PFSK-1 (cell line): ENCODE measurements at regions not wholly inside any gene's neighbourhood (a gene's known extent, or its start where the extent isn't known, plus 50 kb on each side); places are given as distances from the start of the nearest gene placed in this dataset.

Experiments
- FOXP2 ChIP-seq: optimal IDR thresholded peaks from 2 replicates; pipeline ENCODE3; 2011; ENCODE audit warnings: borderline replicate concordance, control low read depth, inconsistent platforms; ENCODE audit not compliant: insufficient read depth; ENCODE audit errors: extremely low read length, extremely low read depth
- POLR2AphosphoS5 ChIP-seq: IDR thresholded peaks from 2 replicates; pipeline ENCODE4 v1.6.1; 2012; ENCODE audit warnings: low read depth, mild to moderate bottlenecking, control low read depth, low read length, moderate library complexity
- SIN3A ChIP-seq: IDR thresholded peaks from 2 replicates; pipeline ENCODE4 v1.6.1; 2012; ENCODE audit warnings: mild to moderate bottlenecking, low read length, moderate library complexity, borderline replicate concordance; ENCODE audit not compliant: insufficient read depth
- TAF1 ChIP-seq: IDR thresholded peaks from 2 replicates; pipeline ENCODE4 v1.6.1; 2012; ENCODE audit warnings: low read length, control low read depth, borderline replicate concordance; ENCODE audit not compliant: insufficient read depth
- TF ChIP-seq, protein P1 (sequence below), 2 experiments: IDR thresholded peaks; 2 replicates each; pipeline versions ENCODE4 v1.6.1 to v1.8.0; 2011 to 2012; ENCODE audit warnings: low read depth in 2 of 2, low read length in 2 of 2, control low read depth in 1 of 2, inconsistent platforms in 1 of 2, mild to moderate bottlenecking in 1 of 2, moderate library complexity in 1 of 2; ENCODE audit not compliant: insufficient read depth in 1 of 2

DNA sequence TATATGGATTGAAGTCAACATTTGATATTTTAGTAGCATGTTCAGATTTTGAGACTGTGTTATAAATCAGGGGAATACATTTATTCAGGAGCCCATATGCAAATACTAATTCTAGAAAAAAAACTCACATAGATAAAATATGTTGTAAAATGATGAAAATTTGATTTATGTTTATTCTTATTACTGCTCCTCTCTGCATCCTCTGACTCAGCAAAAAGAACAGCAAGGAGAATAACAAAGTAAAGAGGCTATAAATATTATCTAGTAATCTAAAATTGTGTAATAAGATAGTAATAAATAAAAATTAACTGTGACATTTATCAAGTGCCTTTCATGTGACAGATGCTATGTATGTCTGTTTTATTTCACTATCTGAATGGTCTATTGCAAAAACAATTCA, 507.2 kb upstream of the ANO3 start:
- TF ChIP-seq SIN3A (no peak), FOXP2 (no peak), TAF1 (no peak), POLR2AphosphoS5 (no peak)
- TF ChIP-seq, protein P1, sequence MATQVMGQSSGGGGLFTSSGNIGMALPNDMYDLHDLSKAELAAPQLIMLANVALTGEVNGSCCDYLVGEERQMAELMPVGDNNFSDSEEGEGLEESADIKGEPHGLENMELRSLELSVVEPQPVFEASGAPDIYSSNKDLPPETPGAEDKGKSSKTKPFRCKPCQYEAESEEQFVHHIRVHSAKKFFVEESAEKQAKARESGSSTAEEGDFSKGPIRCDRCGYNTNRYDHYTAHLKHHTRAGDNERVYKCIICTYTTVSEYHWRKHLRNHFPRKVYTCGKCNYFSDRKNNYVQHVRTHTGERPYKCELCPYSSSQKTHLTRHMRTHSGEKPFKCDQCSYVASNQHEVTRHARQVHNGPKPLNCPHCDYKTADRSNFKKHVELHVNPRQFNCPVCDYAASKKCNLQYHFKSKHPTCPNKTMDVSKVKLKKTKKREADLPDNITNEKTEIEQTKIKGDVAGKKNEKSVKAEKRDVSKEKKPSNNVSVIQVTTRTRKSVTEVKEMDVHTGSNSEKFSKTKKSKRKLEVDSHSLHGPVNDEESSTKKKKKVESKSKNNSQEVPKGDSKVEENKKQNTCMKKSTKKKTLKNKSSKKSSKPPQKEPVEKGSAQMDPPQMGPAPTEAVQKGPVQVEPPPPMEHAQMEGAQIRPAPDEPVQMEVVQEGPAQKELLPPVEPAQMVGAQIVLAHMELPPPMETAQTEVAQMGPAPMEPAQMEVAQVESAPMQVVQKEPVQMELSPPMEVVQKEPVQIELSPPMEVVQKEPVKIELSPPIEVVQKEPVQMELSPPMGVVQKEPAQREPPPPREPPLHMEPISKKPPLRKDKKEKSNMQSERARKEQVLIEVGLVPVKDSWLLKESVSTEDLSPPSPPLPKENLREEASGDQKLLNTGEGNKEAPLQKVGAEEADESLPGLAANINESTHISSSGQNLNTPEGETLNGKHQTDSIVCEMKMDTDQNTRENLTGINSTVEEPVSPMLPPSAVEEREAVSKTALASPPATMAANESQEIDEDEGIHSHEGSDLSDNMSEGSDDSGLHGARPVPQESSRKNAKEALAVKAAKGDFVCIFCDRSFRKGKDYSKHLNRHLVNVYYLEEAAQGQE (IDR thresholded peaks at IDR 0.05; ENCODE audit: insufficient read depth in 1 of 2, low read depth in 2 of 2, low read length in 2 of 2) = no peak

DNA sequence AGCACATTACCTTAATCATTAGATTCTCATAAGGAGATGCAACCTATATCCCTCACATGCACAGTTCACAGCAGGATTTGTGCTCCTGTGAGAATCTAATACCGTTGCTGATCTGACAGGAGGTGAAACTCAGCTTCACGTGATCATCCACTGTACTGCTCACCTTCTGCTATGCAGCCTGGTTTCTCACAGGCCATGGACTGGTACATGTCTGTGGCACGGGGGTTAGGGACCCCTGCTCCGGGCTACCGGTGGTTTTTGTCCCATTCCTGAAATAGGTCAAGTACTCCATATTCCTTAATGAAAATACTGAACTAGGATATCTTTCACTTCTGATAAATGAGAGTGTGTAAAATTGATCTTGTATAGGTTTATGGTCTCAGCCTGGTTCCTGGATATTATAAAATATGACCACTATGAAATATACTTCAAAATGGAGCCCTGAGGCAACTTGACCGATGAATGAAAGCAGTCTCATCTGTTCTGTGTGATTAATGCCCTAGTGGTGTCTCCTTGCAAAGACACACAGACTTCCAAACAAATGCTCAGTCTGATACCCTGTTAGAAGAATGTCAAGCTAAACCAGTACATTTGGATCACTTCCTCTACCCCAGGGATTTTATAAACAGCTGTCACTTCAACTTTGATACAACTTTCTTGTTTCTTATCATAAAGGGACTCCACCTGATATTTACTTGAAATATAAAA, 492.9 kb upstream of the ANO3 start:
- TF ChIP-seq POLR2AphosphoS5 (no peak), TAF1 (no peak), FOXP2 (no peak), SIN3A (no peak)
- TF ChIP-seq, protein P1 (IDR thresholded peaks at IDR 0.05; ENCODE audit: insufficient read depth in 1 of 2, low read depth in 2 of 2, low read length in 2 of 2) = no peak

DNA sequence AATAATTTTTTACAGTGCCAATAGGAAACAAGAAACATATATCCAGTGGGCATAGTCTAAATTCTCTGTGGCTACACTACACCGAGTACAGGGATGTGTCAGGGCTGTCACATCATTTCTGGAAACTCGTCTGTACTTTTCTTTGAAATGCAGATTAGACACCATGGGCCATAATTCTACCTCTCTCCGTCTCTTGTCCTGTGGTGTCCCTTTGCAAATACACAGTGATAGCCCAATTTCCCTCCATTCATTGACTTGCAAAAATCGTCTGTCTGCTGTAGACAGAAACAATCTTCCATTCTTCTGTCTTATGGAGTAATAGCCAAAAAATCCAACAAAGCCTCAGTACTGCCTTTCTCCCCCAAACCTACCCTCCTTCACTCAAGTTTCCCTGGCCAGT, 487.1 kb upstream of the ANO3 start:
- TF ChIP-seq POLR2AphosphoS5 (no peak), FOXP2 (no peak)
- TF ChIP-seq, protein P1 (IDR thresholded peaks at IDR 0.05; ENCODE audit: insufficient read depth in 1 of 2, low read depth in 2 of 2, low read length in 2 of 2) = no peak

DNA sequence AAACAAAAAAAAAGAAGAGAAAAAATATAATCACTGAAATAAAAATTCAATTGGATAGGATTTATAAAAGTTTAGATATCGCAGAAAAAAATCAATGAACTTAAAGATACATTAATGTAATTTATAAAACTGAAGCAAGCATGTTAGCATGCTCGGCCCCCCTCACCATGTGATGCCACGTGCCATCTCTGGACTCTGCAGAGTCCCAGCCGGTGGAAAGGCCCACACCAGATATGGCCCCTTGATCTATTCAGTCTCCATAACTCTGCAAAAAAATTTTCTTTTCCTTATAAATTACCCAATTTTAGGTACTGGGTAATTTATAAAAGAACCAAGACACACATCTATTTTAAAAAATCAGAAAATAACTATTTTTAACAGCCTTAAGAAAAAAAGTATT, 476.0 kb upstream of the ANO3 start:
- TF ChIP-seq SIN3A (no peak), TAF1 (no peak), POLR2AphosphoS5 (no peak)

DNA sequence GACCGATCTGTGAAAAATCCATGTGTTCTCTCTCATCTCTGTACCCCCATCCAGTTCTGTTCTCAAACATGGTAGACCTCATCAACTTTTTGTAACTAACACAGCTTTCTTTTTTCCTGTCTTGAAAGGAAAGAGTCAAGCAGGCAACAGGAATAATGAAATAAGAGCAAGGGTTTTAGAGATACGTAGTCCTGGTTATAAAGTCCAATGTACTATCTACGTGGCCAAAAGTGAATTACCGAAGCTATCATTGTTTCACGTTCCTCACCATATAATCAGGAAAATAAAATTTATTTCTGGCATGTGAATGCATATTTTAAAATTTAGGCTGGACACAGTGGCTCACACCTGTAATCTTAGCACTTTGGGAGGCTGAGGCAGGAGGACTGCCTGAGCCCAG, 472.2 kb upstream of the ANO3 start:
- TF ChIP-seq SIN3A = no peak
- no peak for TF ChIP-seq TAF1

DNA sequence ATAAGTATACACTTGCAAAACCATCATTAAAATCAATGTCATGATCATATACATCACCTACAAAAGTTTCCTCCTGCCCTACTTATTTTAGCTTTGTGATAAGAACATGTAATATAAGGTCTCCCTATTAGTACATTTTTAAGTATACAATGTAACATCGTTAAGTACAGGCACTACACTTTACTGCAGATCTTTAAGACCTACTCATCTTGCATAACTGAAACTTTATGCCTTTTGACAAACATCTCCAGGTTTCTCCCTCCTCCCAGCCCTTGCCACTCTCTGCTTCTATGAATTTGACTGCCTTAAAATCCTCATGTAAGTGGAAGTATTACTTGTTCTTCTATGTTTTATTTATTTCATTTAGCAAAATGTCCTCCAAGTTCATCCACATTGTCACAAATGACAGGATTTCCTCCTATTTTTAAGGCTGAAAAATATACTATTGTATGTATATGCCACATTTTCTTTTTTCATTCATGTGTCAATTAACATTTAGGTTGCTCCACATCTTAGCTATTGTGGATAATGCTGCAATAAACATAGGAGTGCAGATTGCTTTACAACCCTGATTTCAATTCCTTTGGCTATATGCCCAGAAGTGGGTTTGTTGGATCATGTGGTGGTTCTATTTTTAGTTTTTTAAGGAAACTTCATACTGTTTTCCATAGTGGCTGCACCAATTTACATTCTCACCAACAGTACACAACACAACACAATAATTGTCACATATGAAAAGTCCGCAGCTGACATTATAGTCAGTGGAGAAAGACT, 471.1 kb upstream of the ANO3 start:
- TF ChIP-seq FOXP2 (no peak), POLR2AphosphoS5 (no peak), TAF1 (no peak), SIN3A (no peak)
- TF ChIP-seq, protein P1 (IDR thresholded peaks at IDR 0.05; ENCODE audit: insufficient read depth in 1 of 2, low read depth in 2 of 2, low read length in 2 of 2) = no peak
